GM23338 (cell line): ENCODE measurements at regions not wholly inside any gene's neighbourhood (a gene's known extent, or its start where the extent isn't known, plus 50 kb on each side); places are given as distances from the start of the nearest gene placed in this dataset.

Experiments used
- CREB1 ChIP-seq: fragments of 250-450 bp; sonication (Bioruptor Pico); IDR thresholded peaks from 2 replicates; pipeline ENCODE4 v1.5.0; 2020; ENCODE audit warnings: low read depth, mild to moderate bottlenecking, moderate library complexity
- EZH2 ChIP-seq: fragments of 200-600 bp; sonication (generic); IDR thresholded peaks from one replicate; pipeline ENCODE4 v1.8.0; 2017; ENCODE audit warnings: antibody characterized with exemption, mild to moderate bottlenecking, low read depth; ENCODE audit not compliant: unreplicated experiment
- EZH2phosphoT487 ChIP-seq: fragments of 200-600 bp; sonication (generic); IDR thresholded peaks from one replicate; pipeline ENCODE4 v1.8.1; 2018; ENCODE audit warnings: antibody characterized with exemption; ENCODE audit not compliant: unreplicated experiment
- JUNB ChIP-seq: IDR thresholded peaks from one replicate; pipeline ENCODE4 v1.6.1; 2016; ENCODE audit warnings: antibody characterized with exemption; ENCODE audit not compliant: unreplicated experiment
- NANOG ChIP-seq: IDR thresholded peaks from 2 replicates; pipeline ENCODE4 v1.6.1; 2016; ENCODE audit warnings: antibody characterized with exemption, borderline replicate concordance
- POLR2AphosphoS5 ChIP-seq: IDR thresholded peaks from 2 replicates; pipeline ENCODE4 v1.6.1; 2016; ENCODE audit warnings: antibody characterized with exemption, low read depth
- STAT1 ChIP-seq: IDR thresholded peaks from one replicate; pipeline ENCODE4 v1.6.1; 2016; ENCODE audit warnings: antibody characterized with exemption; ENCODE audit not compliant: unreplicated experiment
- ZNF331 ChIP-seq: fragments of 250-450 bp; sonication (Bioruptor Pico); IDR thresholded peaks from 2 replicates; pipeline ENCODE4 v1.5.0; 2020; ENCODE audit warnings: low read depth, mild to moderate bottlenecking, moderate library complexity
- TF ChIP-seq, protein P1 (sequence below), 2 experiments: fragments of 200-600 bp in 1 of 2; sonication (generic) in 1 of 2; conservative IDR thresholded peaks; 2 replicates each; pipeline versions ENCODE4 v1.5.1 to v1.6.1; 2016 to 2017; ENCODE audit warnings: antibody characterized with exemption in 2 of 2, low read depth in 2 of 2, mild to moderate bottlenecking in 2 of 2, moderate library complexity in 1 of 2
- TF ChIP-seq, protein P2 (sequence below): IDR thresholded peaks from one replicate; pipeline ENCODE4 v1.6.1; 2018; ENCODE audit warnings: antibody characterized with exemption; ENCODE audit not compliant: unreplicated experiment
- TF ChIP-seq, protein P3 (sequence below): IDR thresholded peaks from 2 replicates; pipeline ENCODE4 v1.6.1; 2016; ENCODE audit warnings: antibody characterized with exemption
- TF ChIP-seq, protein P4 (sequence below): fragments of 250-450 bp; sonication (Bioruptor Pico); IDR thresholded peaks from 2 replicates; pipeline ENCODE4 v1.5.0; 2020; ENCODE audit warnings: mild to moderate bottlenecking, moderate library complexity

DNA sequence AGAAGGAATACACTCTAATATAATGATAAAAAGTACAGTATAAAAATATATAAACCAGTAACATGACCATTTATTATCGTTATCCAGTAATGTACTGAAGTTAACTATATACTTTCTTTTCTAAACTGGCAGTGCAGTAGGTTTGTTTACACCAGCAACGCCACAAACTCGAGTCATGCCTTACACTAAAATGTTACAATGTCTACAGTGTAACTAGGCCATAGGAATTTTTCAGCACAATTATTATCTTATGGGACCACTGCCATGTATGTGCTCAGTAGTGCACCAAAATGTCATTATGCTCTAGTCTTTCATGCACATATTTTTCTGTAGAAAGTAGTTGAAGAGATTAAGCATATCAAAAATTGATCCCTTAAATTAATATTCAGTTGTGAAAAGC lies 609.8 kb upstream of the BCHE start:
- TF ChIP-seq, protein P1, sequence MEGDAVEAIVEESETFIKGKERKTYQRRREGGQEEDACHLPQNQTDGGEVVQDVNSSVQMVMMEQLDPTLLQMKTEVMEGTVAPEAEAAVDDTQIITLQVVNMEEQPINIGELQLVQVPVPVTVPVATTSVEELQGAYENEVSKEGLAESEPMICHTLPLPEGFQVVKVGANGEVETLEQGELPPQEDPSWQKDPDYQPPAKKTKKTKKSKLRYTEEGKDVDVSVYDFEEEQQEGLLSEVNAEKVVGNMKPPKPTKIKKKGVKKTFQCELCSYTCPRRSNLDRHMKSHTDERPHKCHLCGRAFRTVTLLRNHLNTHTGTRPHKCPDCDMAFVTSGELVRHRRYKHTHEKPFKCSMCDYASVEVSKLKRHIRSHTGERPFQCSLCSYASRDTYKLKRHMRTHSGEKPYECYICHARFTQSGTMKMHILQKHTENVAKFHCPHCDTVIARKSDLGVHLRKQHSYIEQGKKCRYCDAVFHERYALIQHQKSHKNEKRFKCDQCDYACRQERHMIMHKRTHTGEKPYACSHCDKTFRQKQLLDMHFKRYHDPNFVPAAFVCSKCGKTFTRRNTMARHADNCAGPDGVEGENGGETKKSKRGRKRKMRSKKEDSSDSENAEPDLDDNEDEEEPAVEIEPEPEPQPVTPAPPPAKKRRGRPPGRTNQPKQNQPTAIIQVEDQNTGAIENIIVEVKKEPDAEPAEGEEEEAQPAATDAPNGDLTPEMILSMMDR (conservative IDR thresholded peaks at IDR 0.05; ENCODE audit: low read depth in 2 of 2), result no peak
- TF ChIP-seq EZH2 (no peak), EZH2phosphoT487 (no peak), CREB1 (CRISPR knock-in tag) (no peak), JUNB (no peak), POLR2AphosphoS5 (no peak), NANOG (no peak), ZNF331 (CRISPR knock-in tag) (no peak), STAT1 (no peak)
- TF ChIP-seq, protein P2, sequence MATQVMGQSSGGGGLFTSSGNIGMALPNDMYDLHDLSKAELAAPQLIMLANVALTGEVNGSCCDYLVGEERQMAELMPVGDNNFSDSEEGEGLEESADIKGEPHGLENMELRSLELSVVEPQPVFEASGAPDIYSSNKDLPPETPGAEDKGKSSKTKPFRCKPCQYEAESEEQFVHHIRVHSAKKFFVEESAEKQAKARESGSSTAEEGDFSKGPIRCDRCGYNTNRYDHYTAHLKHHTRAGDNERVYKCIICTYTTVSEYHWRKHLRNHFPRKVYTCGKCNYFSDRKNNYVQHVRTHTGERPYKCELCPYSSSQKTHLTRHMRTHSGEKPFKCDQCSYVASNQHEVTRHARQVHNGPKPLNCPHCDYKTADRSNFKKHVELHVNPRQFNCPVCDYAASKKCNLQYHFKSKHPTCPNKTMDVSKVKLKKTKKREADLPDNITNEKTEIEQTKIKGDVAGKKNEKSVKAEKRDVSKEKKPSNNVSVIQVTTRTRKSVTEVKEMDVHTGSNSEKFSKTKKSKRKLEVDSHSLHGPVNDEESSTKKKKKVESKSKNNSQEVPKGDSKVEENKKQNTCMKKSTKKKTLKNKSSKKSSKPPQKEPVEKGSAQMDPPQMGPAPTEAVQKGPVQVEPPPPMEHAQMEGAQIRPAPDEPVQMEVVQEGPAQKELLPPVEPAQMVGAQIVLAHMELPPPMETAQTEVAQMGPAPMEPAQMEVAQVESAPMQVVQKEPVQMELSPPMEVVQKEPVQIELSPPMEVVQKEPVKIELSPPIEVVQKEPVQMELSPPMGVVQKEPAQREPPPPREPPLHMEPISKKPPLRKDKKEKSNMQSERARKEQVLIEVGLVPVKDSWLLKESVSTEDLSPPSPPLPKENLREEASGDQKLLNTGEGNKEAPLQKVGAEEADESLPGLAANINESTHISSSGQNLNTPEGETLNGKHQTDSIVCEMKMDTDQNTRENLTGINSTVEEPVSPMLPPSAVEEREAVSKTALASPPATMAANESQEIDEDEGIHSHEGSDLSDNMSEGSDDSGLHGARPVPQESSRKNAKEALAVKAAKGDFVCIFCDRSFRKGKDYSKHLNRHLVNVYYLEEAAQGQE, result no peak
- TF ChIP-seq, protein P3, sequence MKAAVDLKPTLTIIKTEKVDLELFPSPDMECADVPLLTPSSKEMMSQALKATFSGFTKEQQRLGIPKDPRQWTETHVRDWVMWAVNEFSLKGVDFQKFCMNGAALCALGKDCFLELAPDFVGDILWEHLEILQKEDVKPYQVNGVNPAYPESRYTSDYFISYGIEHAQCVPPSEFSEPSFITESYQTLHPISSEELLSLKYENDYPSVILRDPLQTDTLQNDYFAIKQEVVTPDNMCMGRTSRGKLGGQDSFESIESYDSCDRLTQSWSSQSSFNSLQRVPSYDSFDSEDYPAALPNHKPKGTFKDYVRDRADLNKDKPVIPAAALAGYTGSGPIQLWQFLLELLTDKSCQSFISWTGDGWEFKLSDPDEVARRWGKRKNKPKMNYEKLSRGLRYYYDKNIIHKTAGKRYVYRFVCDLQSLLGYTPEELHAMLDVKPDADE, result no peak
- TF ChIP-seq, protein P4, sequence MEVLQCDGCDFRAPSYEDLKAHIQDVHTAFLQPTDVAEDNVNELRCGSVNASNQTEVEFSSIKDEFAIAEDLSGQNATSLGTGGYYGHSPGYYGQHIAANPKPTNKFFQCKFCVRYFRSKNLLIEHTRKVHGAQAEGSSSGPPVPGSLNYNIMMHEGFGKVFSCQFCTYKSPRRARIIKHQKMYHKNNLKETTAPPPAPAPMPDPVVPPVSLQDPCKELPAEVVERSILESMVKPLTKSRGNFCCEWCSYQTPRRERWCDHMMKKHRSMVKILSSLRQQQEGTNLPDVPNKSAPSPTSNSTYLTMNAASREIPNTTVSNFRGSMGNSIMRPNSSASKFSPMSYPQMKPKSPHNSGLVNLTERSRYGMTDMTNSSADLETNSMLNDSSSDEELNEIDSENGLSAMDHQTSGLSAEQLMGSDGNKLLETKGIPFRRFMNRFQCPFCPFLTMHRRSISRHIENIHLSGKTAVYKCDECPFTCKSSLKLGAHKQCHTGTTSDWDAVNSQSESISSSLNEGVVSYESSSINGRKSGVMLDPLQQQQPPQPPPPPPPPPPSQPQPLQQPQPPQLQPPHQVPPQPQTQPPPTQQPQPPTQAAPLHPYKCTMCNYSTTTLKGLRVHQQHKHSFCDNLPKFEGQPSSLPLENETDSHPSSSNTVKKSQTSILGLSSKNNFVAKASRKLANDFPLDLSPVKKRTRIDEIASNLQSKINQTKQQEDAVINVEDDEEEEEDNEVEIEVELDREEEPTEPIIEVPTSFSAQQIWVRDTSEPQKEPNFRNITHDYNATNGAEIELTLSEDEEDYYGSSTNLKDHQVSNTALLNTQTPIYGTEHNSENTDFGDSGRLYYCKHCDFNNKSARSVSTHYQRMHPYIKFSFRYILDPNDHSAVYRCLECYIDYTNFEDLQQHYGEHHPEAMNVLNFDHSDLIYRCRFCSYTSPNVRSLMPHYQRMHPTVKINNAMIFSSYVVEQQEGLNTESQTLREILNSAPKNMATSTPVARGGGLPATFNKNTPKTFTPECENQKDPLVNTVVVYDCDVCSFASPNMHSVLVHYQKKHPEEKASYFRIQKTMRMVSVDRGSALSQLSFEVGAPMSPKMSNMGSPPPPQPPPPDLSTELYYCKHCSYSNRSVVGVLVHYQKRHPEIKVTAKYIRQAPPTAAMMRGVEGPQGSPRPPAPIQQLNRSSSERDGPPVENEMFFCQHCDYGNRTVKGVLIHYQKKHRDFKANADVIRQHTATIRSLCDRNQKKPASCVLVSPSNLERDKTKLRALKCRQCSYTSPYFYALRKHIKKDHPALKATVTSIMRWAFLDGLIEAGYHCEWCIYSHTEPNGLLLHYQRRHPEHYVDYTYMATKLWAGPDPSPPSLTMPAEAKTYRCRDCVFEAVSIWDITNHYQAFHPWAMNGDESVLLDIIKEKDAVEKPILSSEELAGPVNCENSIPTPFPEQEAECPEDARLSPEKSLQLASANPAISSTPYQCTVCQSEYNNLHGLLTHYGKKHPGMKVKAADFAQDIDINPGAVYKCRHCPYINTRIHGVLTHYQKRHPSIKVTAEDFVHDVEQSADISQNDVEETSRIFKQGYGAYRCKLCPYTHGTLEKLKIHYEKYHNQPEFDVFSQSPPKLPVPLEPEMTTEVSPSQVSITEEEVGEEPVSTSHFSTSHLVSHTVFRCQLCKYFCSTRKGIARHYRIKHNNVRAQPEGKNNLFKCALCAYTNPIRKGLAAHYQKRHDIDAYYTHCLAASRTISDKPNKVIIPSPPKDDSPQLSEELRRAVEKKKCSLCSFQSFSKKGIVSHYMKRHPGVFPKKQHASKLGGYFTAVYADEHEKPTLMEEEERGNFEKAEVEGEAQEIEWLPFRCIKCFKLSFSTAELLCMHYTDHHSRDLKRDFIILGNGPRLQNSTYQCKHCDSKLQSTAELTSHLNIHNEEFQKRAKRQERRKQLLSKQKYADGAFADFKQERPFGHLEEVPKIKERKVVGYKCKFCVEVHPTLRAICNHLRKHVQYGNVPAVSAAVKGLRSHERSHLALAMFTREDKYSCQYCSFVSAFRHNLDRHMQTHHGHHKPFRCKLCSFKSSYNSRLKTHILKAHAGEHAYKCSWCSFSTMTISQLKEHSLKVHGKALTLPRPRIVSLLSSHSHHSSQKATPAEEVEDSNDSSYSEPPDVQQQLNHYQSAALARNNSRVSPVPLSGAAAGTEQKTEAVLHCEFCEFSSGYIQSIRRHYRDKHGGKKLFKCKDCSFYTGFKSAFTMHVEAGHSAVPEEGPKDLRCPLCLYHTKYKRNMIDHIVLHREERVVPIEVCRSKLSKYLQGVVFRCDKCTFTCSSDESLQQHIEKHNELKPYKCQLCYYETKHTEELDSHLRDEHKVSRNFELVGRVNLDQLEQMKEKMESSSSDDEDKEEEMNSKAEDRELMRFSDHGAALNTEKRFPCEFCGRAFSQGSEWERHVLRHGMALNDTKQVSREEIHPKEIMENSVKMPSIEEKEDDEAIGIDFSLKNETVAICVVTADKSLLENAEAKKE, result no peak
